NB4 (cell line): ENCODE measurements at regions not wholly inside any gene's neighbourhood (a gene's known extent, or its start where the extent isn't known, plus 50 kb on each side); places are given as distances from the start of the nearest gene placed in this dataset.

Experiments used
- DNase-seq: peaks from one replicate; pipeline ENCODE4 v3.0.0; 2010; ENCODE audit warnings: low read depth
- H3K4me3 ChIP-seq: one replicate; pipeline ENCODE4 v1.5.1; 2011; ENCODE audit warnings: mild to moderate bottlenecking, low read depth, low read length, moderate library complexity
- CTCF ChIP-seq: IDR thresholded peaks from one replicate; pipeline ENCODE4 v1.5.1; 2012; ENCODE audit warnings: low read depth, low read length
- MYC ChIP-seq: IDR thresholded peaks from 2 replicates; pipeline ENCODE4 v1.6.1; 2011; ENCODE audit warnings: low read depth, low read length
- POLR2A ChIP-seq: IDR thresholded peaks from 2 replicates; pipeline ENCODE4 v1.6.1; 2011; ENCODE audit warnings: mild to moderate bottlenecking; ENCODE audit not compliant: insufficient read length; ENCODE audit errors: extremely low read depth
- TF ChIP-seq, protein P1 (sequence below): IDR thresholded peaks from 2 replicates; pipeline ENCODE4 v1.6.1; 2011; ENCODE audit warnings: low read depth, low read length

DNA sequence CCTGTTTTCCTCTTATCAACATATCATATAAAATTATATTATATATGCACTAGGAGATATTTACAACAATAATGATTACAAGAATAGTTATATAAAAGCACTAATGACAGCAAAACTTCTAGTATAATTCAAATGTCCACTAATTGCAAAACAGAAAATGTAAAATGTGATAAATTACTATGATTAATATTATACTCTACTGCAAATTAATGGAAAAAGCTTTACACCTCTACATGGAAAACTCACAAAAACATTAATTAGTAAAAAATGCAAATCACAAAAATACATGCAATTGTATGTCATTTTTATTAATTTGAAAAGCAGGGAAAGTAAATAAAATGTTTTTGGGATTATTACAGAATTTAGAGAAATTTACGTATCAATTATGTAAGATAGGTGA is 681.0 kb upstream of the PCDH20 start:
- TF ChIP-seq, protein P1, sequence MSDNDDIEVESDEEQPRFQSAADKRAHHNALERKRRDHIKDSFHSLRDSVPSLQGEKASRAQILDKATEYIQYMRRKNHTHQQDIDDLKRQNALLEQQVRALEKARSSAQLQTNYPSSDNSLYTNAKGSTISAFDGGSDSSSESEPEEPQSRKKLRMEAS = no peak
- H3K4me3 ChIP-seq = no peak overlapping the region
- no peak for DNase-seq

GRCh38 chr13:62094932-62095331 is 679.3 kb upstream of the PCDH20 start:
- no peak overlapping the region for H3K4me3 ChIP-seq
- no peak for DNase-seq
- TF ChIP-seq POLR2A (no peak), CTCF (no peak), MYC (no peak)
- TF ChIP-seq, protein P1 = no peak

DNA sequence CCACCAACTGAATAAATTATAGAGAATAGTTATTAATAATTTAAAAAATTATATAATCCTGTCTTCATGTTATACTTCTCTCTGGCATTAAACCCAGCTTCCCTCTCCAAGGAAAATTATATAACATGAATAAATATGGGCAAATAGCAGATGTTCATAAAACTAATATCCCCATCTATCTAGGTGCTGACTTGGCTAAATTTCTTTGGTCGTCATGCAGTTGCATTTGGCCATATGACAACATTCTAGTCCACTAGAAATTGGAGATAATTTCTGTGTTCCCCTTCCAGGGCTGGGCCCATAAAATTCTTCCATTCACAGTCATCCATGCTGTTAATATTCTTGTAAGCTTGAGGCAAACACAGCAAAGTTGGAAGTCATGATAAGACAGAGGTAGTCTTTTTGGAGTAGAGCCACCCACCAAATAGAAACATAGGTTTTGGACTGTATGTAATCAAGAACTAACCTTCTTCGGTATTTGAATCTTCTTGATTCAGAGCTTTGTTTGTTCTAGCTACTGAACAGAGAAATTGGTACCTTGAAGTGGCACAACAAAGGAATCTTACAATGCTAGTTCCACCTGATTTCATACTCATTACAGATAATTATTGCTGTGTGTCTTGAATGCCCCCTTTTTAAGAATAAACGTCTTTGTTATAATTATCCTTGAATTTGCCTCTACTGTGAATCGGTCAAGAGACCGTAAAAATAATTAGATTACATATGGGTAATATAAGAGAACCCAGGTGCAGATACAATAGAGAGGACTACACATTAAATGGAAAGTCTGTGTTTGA is 678.5 kb upstream of the PCDH20 start:
- H3K4me3 ChIP-seq = no peak overlapping the region
- no peak for DNase-seq
- TF ChIP-seq CTCF (no peak), POLR2A (no peak), MYC (no peak)
- TF ChIP-seq, protein P1 = no peak

GRCh38 chr13:62092949-62093348 is 677.3 kb upstream of the PCDH20 start:
- no peak overlapping the region for H3K4me3 ChIP-seq
- TF ChIP-seq POLR2A (no peak), MYC (no peak), CTCF (no peak)
- TF ChIP-seq, protein P1 = no peak
- no peak for DNase-seq

DNA sequence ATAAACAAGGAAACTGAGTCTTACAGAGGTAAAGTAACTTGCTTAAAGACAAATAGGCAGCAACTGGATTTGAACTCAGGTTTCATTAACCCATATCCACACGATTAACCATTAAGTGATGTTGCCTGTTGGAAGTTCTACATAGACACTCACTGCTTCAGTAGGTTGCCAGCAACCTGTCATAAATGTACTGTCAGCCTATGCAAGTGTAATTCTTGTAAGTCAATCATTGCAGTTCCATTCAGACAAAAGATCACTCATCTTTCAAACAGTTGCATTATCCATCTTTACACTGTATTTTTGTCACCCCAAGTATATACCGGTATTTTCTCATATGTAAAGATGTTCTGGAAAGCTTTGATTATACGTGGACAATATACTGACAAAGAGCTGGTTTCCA is 676.9 kb upstream of the PCDH20 start:
- no peak for DNase-seq
- no peak overlapping the region for H3K4me3 ChIP-seq
- TF ChIP-seq, protein P1 = no peak
- TF ChIP-seq POLR2A = no peak

DNA sequence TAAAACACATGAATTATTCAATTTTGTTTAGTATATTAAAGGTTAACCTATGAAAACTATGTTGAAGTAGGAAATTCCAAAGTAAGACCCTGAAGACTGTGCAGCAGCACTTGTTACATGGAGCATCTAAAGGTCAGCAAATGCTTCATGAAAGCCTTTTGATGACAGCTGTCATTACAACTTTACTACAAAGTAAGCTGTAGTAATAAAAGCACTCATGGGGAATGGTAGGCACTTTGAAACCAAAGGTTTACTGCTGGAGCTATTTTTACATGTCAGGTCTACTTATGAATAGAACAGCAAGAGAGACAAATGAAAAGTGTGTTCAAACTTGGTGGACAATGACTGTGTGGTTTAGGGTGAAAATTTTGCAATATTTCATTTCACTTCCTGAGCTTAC is 672.5 kb upstream of the PCDH20 start:
- peak; percentile 8 for DNase-seq
- TF ChIP-seq, protein P1 = no peak
- TF ChIP-seq MYC (no peak), POLR2A (no peak), CTCF (no peak)
- H3K4me3 ChIP-seq = no peak overlapping the region

GRCh38 chr13:62087124-62087523 is 671.5 kb upstream of the PCDH20 start:
- no peak overlapping the region for H3K4me3 ChIP-seq
- TF ChIP-seq MYC (no peak), CTCF (no peak), POLR2A (no peak)
- TF ChIP-seq, protein P1 = no peak
- no peak for DNase-seq
